ENCODE measurements at regions not wholly inside any gene's neighbourhood (a gene's known extent, or its start where the extent isn't known, plus 50 kb on each side); places are given as distances from the start of the nearest gene placed in this dataset.
"Not testable (repeated sequence)": the region's sequence is repeated elsewhere in the genome, so short reads cannot be mapped to it uniquely, and the experiment has no call there.

DNA sequence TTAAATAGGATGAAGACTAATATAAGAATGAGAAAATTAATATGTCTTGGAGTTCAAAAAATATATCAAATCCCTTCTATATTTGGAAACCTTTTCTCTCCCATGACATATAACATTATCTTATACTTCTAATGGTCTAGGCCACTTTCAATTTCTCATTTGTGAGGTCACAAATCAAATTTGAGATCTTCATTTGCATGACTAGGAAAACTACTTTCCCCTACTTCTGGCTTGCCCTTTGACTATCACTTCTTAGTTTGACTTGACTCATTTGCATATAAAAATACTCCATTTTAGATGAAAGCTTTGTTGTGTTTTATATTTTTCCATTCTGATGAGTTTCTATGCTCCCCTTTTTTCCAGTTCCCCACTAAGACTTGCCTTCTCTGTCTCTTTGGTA is 598.6 kb upstream of the TBL1XR1 start:
- TF ChIP-seq, protein P1, sequence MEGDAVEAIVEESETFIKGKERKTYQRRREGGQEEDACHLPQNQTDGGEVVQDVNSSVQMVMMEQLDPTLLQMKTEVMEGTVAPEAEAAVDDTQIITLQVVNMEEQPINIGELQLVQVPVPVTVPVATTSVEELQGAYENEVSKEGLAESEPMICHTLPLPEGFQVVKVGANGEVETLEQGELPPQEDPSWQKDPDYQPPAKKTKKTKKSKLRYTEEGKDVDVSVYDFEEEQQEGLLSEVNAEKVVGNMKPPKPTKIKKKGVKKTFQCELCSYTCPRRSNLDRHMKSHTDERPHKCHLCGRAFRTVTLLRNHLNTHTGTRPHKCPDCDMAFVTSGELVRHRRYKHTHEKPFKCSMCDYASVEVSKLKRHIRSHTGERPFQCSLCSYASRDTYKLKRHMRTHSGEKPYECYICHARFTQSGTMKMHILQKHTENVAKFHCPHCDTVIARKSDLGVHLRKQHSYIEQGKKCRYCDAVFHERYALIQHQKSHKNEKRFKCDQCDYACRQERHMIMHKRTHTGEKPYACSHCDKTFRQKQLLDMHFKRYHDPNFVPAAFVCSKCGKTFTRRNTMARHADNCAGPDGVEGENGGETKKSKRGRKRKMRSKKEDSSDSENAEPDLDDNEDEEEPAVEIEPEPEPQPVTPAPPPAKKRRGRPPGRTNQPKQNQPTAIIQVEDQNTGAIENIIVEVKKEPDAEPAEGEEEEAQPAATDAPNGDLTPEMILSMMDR (IDR thresholded peaks at IDR 0.05): no peak
- no peak overlapping the region for H3K4me3 ChIP-seq
- H3K36me3 ChIP-seq: no peaks in the 10 kb centered on the region
- H3K27me3 ChIP-seq: no peaks in the 10 kb centered on the region
- no peaks in the 10 kb centered on the region for H3K9me3 ChIP-seq
- H3K27ac ChIP-seq: no peak overlapping the region
- DNase-seq: no peak
- intact Hi-C loops (cut with DNase I): no loop called here
- ATAC-seq: no peak
- H3K4me1 ChIP-seq: no peaks in the 10 kb centered on the region

DNA sequence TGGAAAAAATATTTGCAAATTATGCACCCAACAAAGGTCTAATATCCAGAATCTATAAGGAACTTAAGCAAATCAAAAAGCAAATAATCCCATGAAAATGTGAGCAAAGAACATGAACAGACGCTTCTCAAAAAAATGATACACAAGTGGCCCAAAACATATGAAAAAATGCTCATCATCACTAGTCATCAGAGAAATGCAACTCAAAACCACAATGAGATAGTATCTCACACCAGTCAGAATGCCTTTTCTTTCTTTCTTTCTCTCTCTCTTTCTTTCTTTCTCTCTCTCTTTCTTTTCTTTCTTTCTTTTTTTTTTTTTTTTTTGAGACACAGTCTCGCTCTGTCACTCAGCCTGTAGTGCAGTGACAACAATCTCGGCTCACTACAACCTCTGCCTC is 602.9 kb upstream of the TBL1XR1 start:
- not testable (repeated sequence) for ATAC-seq, H3K27me3 ChIP-seq

DNA sequence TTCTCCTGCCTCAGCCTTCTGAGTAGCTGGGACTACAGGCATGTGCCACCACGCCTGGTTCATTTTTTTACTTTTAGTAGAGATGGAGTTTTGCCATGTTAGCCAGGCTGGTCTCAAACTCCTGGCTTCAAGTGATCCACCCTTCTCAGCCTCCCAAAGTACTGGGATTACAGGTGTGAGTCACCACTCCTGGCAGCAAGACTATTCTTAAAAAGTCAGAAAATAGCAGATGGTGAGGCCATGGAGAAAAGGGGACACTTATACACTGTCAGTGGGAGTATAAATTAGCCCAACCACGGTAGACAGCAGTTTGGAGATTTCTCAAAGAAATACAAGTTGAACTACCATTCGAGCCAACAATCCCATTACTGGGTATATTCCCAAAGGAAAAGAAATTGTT is 603.3 kb upstream of the TBL1XR1 start:
- no peaks in the 10 kb centered on the region for H3K36me3 ChIP-seq
- no peak for DNase-seq
- H3K27me3 ChIP-seq: no peaks in the 10 kb centered on the region
- H3K27ac ChIP-seq: no peak overlapping the region
- H3K4me1 ChIP-seq: no peaks in the 10 kb centered on the region
- TF ChIP-seq, protein P1 (IDR thresholded peaks at IDR 0.05): no peak
- intact Hi-C loops (cut with DNase I): no loop called here
- no peaks in the 10 kb centered on the region for H3K9me3 ChIP-seq
- ATAC-seq: no peak
- no peak overlapping the region for H3K4me3 ChIP-seq

More for the DNA sequence above, 602.9 kb upstream of the TBL1XR1 start:
- H3K36me3 ChIP-seq; H3K4me3 ChIP-seq; intact Hi-C loops (cut with DNase I); H3K9me3 ChIP-seq; DNase-seq; H3K27ac ChIP-seq; H3K4me1 ChIP-seq: not testable (repeated sequence)

DNA sequence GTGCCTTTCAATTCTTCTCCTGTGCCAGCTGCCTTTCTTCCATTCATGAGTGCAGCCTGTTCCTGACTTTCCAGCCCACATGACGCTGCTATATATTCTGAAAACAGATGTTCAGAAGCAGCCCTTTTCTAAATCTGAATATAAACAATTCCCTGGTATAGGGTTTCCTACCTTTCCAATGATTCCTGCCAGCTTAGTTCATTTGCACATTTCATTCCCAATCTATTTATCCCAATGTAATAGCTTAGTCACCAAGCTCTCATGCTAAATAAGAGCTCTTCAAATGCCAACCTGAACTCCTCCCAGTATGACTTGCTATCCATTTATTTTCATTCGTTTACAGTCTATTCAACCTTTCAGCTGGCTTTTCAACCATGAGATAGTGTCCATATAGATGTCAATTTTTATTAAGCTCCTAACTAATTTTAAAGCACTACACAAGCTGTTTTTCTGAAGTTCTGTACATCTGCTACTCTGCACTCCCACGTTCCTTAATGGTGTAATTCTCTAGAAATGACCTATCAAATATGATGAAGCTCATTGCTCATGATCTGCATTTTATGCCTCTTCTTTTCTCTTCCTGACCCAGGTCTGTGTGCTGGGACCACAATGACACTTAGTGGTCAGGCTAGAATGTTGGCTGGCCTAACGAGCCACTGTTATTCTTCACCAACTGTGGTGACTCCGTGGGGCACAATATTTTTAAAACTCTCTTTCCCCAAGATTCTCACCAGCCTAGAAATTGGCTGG is 605.0 kb upstream of the TBL1XR1 start:
- intact Hi-C loops (cut with DNase I): no loop called here
- Histone ChIP-seq H3K27ac (peak overlapping the region; percentile 9 to 15), H3K36me3 (no peaks in the 10 kb centered on the region), H3K4me3 (no peak overlapping the region), H3K9me3 (no peaks in the 10 kb centered on the region), H3K4me1 (no peaks in the 10 kb centered on the region), H3K27me3 (no peaks in the 10 kb centered on the region)
- TF ChIP-seq, protein P1 (IDR thresholded peaks at IDR 0.05): no peak
- no peak for DNase-seq
- ATAC-seq: peak; percentile 84

DNA sequence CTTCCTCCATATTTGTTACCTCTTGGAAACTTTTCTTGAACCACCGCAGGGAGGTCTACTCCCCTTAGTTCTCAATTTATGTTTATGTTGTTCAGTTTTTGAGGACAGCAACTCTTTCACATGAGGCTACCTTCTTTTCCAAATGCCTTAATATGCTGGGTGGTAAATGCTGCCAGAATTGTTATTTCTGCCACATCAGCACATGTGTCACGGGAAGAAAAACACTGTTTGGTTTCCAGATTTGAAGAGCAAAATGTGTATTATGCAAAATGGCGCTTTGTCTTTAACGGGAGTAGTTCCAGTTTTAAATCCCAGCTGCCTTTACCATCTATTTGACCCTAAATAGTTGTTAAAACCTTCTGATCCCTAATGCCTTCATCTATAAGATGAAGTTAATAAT is 606.2 kb upstream of the TBL1XR1 start:
- peak overlapping the region in 1 of 2 donors; percentile 10 for H3K27ac ChIP-seq
- no peaks in the 10 kb centered on the region for H3K4me1 ChIP-seq
- ATAC-seq: no peak

More for the DNA sequence above, 606.2 kb upstream of the TBL1XR1 start:
- Histone ChIP-seq H3K4me3 (no peak overlapping the region), H3K27me3 (no peaks in the 10 kb centered on the region), H3K9me3 (no peaks in the 10 kb centered on the region), H3K36me3 (no peaks in the 10 kb centered on the region)
- DNase-seq: no peak
- TF ChIP-seq, protein P1 (IDR thresholded peaks at IDR 0.05): no peak
- intact Hi-C loops (cut with DNase I): no loop called here
